Natural killer cell treated with Interleukin-12 subunit alpha and Interleukin-12 subunit beta and Interleukin-15 and Interleukin-18, amount 100 ng/mL, for 72 hours (primary cell): ENCODE measurements at regions not wholly inside any gene's neighbourhood (a gene's known extent, or its start where the extent isn't known, plus 50 kb on each side); places are given as distances from the start of the nearest gene placed in this dataset.
A peak's percentile ranks its signal among the peaks of the same experiment; 100 is the strongest.

ENCODE experiments used
- ATAC-seq, 2 donors: fragments of 150-1000 bp; cut with Tn5 transposase in 1 of 2; sonication (Bioruptor Pico), chemical (Tn5 transposase) in 1 of 2; 2 replicates each; pipeline ENCODE4 v1.10.0; 2021
- DNase-seq: peaks from one replicate; pipeline ENCODE4 v3.0.0; 2022; ENCODE audit warnings: low spot score
- H3K27ac Mint-ChIP-seq, 2 donors: 1 replicate in 1 of 2; 2 replicates in 1 of 2; pipeline ENCODE4 v1.8.0; 2022; ENCODE audit warnings: mixed read lengths in 2 of 2, mild to moderate bottlenecking in 1 of 2, moderate library complexity in 1 of 2
- H3K27me3 Mint-ChIP-seq, 2 donors: 1 replicate in 1 of 2; 2 replicates in 1 of 2; pipeline ENCODE4 v1.8.0; 2022; ENCODE audit warnings: mixed read lengths in 2 of 2
- H3K36me3 Mint-ChIP-seq: one replicate; pipeline ENCODE4 v1.8.0; 2022; ENCODE audit warnings: mixed read lengths
- H3K4me1 Mint-ChIP-seq, 2 donors: 1 replicate in 1 of 2; 2 replicates in 1 of 2; pipeline ENCODE4 v1.8.0; 2022; ENCODE audit warnings: low read depth in 2 of 2, mixed read lengths in 2 of 2, mild to moderate bottlenecking in 1 of 2
- H3K4me3 Mint-ChIP-seq: one replicate; pipeline ENCODE4 v1.8.0; 2022; ENCODE audit warnings: mixed read lengths
- H3K9me3 Mint-ChIP-seq: 2 replicates; pipeline ENCODE4 v1.8.0; 2022; ENCODE audit warnings: mixed read lengths

GRCh38 chr2:8212239-8212638, 469.6 kb upstream of the ID2 start:
- peaks cover 8% of the 10 kb centered on the region for H3K9me3 Mint-ChIP-seq
- peaks cover 16% of the 10 kb centered on the region for H3K36me3 Mint-ChIP-seq
- H3K4me1 Mint-ChIP-seq = peaks cover 15 to 19% of the 10 kb centered on the region in 2 donors
- H3K27me3 Mint-ChIP-seq = no peaks in the 10 kb centered on the region
- H3K27ac Mint-ChIP-seq = no peak overlapping the region
- H3K4me3 Mint-ChIP-seq = no peak overlapping the region
- no peak for DNase-seq
- no peak for ATAC-seq

- ATAC-seq (no peak), DNase-seq (no peak)
- Mint-ChIP-seq H3K27me3 (no peaks in the 10 kb centered on the region), H3K36me3 (peaks cover 5% of the 10 kb centered on the region), H3K27ac (no peak overlapping the region), H3K4me3 (no peak overlapping the region), H3K9me3 (no peaks in the 10 kb centered on the region), H3K4me1 (peaks cover 10 to 18% of the 10 kb centered on the region in 2 donors)
Observed at GRCh38 chr2:8214036-8214615, 467.7 kb upstream of the ID2 start.

- no peak overlapping the region for H3K4me3 Mint-ChIP-seq
- no peaks in the 10 kb centered on the region for H3K9me3 Mint-ChIP-seq
- no peak for ATAC-seq
Observed at GRCh38 chr2:8215159-8215863, 466.5 kb upstream of the ID2 start.

GRCh38 chr2:8215982-8216381, 465.9 kb upstream of the ID2 start:
- H3K9me3 Mint-ChIP-seq = no peaks in the 10 kb centered on the region
- peaks cover 10 to 22% of the 10 kb centered on the region in 2 donors for H3K4me1 Mint-ChIP-seq
- H3K4me3 Mint-ChIP-seq = no peak overlapping the region
- DNase-seq (no peak), ATAC-seq (no peak)
- no peaks in the 10 kb centered on the region for H3K27me3 Mint-ChIP-seq
- no peaks in the 10 kb centered on the region for H3K36me3 Mint-ChIP-seq
- H3K27ac Mint-ChIP-seq = no peak overlapping the region

More at GRCh38 chr2:8215159-8215863, 466.5 kb upstream of the ID2 start:
- Mint-ChIP-seq H3K4me1 (peaks cover 10 to 20% of the 10 kb centered on the region in 2 donors), H3K27ac (no peak overlapping the region), H3K36me3 (no peaks in the 10 kb centered on the region), H3K27me3 (no peaks in the 10 kb centered on the region)
- no peak for DNase-seq

GRCh38 chr2:8216397-8216796, 465.5 kb upstream of the ID2 start:
- H3K4me3 Mint-ChIP-seq = no peak overlapping the region
- H3K4me1 Mint-ChIP-seq = peaks cover 10 to 24% of the 10 kb centered on the region in 2 donors
- ATAC-seq = no peak
- H3K27me3 Mint-ChIP-seq = no peaks in the 10 kb centered on the region
- DNase-seq = no peak
- H3K9me3 Mint-ChIP-seq = no peaks in the 10 kb centered on the region
- no peak overlapping the region for H3K27ac Mint-ChIP-seq
- H3K36me3 Mint-ChIP-seq = no peaks in the 10 kb centered on the region

- DNase-seq = no peak
- no peak for ATAC-seq
- H3K4me1 Mint-ChIP-seq = peaks cover 10 to 26% of the 10 kb centered on the region in 2 donors
- no peaks in the 10 kb centered on the region for H3K27me3 Mint-ChIP-seq
- H3K9me3 Mint-ChIP-seq = no peaks in the 10 kb centered on the region
- H3K4me3 Mint-ChIP-seq = no peak overlapping the region
- H3K27ac Mint-ChIP-seq = no peak overlapping the region
- H3K36me3 Mint-ChIP-seq = no peaks in the 10 kb centered on the region
Observed at GRCh38 chr2:8217468-8218030, 464.3 kb upstream of the ID2 start.

- Mint-ChIP-seq H3K27me3 (no peaks in the 10 kb centered on the region), H3K4me1 (peaks cover 10 to 38% of the 10 kb centered on the region in 2 donors), H3K4me3 (no peak overlapping the region), H3K9me3 (no peaks in the 10 kb centered on the region), H3K27ac (peak overlapping the region in 1 of 2 donors; percentile 30), H3K36me3 (no peaks in the 10 kb centered on the region)
- DNase-seq (no peak), ATAC-seq (no peak)
Observed at GRCh38 chr2:8219096-8219495, 462.8 kb upstream of the ID2 start.

GRCh38 chr2:8219631-8220355, 462.1 kb upstream of the ID2 start:
- no peaks in the 10 kb centered on the region for H3K27me3 Mint-ChIP-seq
- DNase-seq (no peak), ATAC-seq (no peak)
- H3K4me1 Mint-ChIP-seq = peaks cover 5 to 35% of the 10 kb centered on the region in 2 donors
- H3K27ac Mint-ChIP-seq = no peak overlapping the region
- H3K9me3 Mint-ChIP-seq = no peaks in the 10 kb centered on the region
- H3K36me3 Mint-ChIP-seq = no peaks in the 10 kb centered on the region
- H3K4me3 Mint-ChIP-seq = no peak overlapping the region

GRCh38 chr2:8222979-8223694, 458.7 kb upstream of the ID2 start:
- DNase-seq (no peak), ATAC-seq (peak in 1 of 2 donors; percentile 64)
- H3K36me3 Mint-ChIP-seq = no peaks in the 10 kb centered on the region
- H3K4me3 Mint-ChIP-seq = no peak overlapping the region
- no peaks in the 10 kb centered on the region for H3K27me3 Mint-ChIP-seq
- peaks cover 0 to 29% of the 10 kb centered on the region in 2 donors for H3K4me1 Mint-ChIP-seq
- no peaks in the 10 kb centered on the region for H3K9me3 Mint-ChIP-seq
- peak overlapping the region; percentile 21 to 53 for H3K27ac Mint-ChIP-seq

- H3K27ac Mint-ChIP-seq = peak overlapping the region; percentile 21 to 53
- H3K4me3 Mint-ChIP-seq = no peak overlapping the region
- ATAC-seq (no peak), DNase-seq (no peak)
- H3K36me3 Mint-ChIP-seq = no peaks in the 10 kb centered on the region
- H3K27me3 Mint-ChIP-seq = no peaks in the 10 kb centered on the region
- no peaks in the 10 kb centered on the region for H3K9me3 Mint-ChIP-seq
- H3K4me1 Mint-ChIP-seq = peaks cover 0 to 27% of the 10 kb centered on the region in 2 donors
Observed at GRCh38 chr2:8223695-8224346, 458.0 kb upstream of the ID2 start.

GRCh38 chr2:8224347-8225190, 457.3 kb upstream of the ID2 start:
- Mint-ChIP-seq H3K4me1 (peaks cover 5 to 28% of the 10 kb centered on the region in 2 donors), H3K27ac (no peak overlapping the region), H3K27me3 (no peaks in the 10 kb centered on the region), H3K4me3 (no peak overlapping the region), H3K36me3 (no peaks in the 10 kb centered on the region), H3K9me3 (no peaks in the 10 kb centered on the region)
- no peak for DNase-seq
- no peak for ATAC-seq

- H3K36me3 Mint-ChIP-seq = no peaks in the 10 kb centered on the region
- H3K27ac Mint-ChIP-seq = no peak overlapping the region
- no peak for DNase-seq
- peaks cover 11 to 34% of the 10 kb centered on the region in 2 donors for H3K4me1 Mint-ChIP-seq
- no peaks in the 10 kb centered on the region for H3K27me3 Mint-ChIP-seq
- ATAC-seq = no peak
- H3K4me3 Mint-ChIP-seq = no peak overlapping the region
- no peaks in the 10 kb centered on the region for H3K9me3 Mint-ChIP-seq
Observed at GRCh38 chr2:8225266-8225665, 456.6 kb upstream of the ID2 start.
